GM23338 (cell line): ENCODE measurements at regions not wholly inside any gene's neighbourhood (a gene's known extent, or its start where the extent isn't known, plus 50 kb on each side); places are given as distances from the start of the nearest gene placed in this dataset.

Experiments
- ATAC-seq: fragments of 200-7000 bp; cut with Tn5 transposase; 3 replicates; pipeline ENCODE4 v1.9.1; 2020
- DNase-seq: peaks from one replicate; pipeline ENCODE4 v3.0.0-alpha.2; 2015; ENCODE audit warnings: low spot score
- H2AFZ ChIP-seq: fragments of 200-600 bp; sonication (generic); 2 replicates; pipeline ENCODE4 v1.8.0; 2016; ENCODE audit warnings: antibody characterized with exemption, mild to moderate bottlenecking, moderate library complexity
- H3F3A ChIP-seq: fragments of 200-600 bp; sonication (generic); replicated peaks from 2 replicates; pipeline ENCODE4 v1.8.0; 2017; ENCODE audit warnings: antibody characterized with exemption, mixed run types, low read depth
- H3K27ac ChIP-seq: fragments of 200-600 bp; sonication (generic); 2 replicates; pipeline ENCODE4 v1.6.1; 2016; ENCODE audit warnings: low read depth
- H3K27me3 ChIP-seq: fragments of 200-600 bp; sonication (generic); 2 replicates; pipeline ENCODE4 v1.8.0; 2016; ENCODE audit warnings: mild to moderate bottlenecking, mixed run types, moderate library complexity; ENCODE audit not compliant: insufficient read depth
- H3K36me3 ChIP-seq: fragments of 200-600 bp; sonication (generic); 2 replicates; pipeline ENCODE4 v1.8.0; 2016; ENCODE audit warnings: mild to moderate bottlenecking; ENCODE audit not compliant: insufficient read depth
- H3K4me1 ChIP-seq: fragments of 200-600 bp; sonication (generic); 2 replicates; pipeline ENCODE4 v1.8.0; 2016; ENCODE audit warnings: mild to moderate bottlenecking, moderate library complexity; ENCODE audit not compliant: insufficient read depth
- H3K4me2 ChIP-seq: fragments of 200-600 bp; sonication (generic); 2 replicates; pipeline ENCODE4 v1.7.1; 2017; ENCODE audit warnings: mixed run types
- H3K4me3 ChIP-seq: fragments of 200-600 bp; sonication (generic); 2 replicates; pipeline ENCODE4 v1.6.1; 2016; ENCODE audit warnings: mixed run types
- H3K79me2 ChIP-seq: fragments of 200-600 bp; sonication (generic); replicated peaks from 2 replicates; pipeline ENCODE4 v1.8.0; 2017; ENCODE audit warnings: mild to moderate bottlenecking; ENCODE audit not compliant: insufficient read depth
- H3K9me2 ChIP-seq: fragments of 200-600 bp; sonication (generic); 2 replicates; pipeline ENCODE4 v1.8.0; 2017; ENCODE audit not compliant: insufficient read depth
- H4K20me1 ChIP-seq: fragments of 200-600 bp; sonication (generic); replicated peaks from 2 replicates; pipeline ENCODE4 v1.8.0; 2017; ENCODE audit warnings: mild to moderate bottlenecking; ENCODE audit not compliant: insufficient read depth
- H3K27ac Mint-ChIP-seq: 2 replicates; pipeline ENCODE4 v1.8.0; 2020; ENCODE audit warnings: inconsistent platforms, mild to moderate bottlenecking, moderate library complexity, mixed read lengths
- H3K27me3 Mint-ChIP-seq: 3 replicates; pipeline ENCODE4 v1.8.0; 2022; ENCODE audit warnings: low read depth, mild to moderate bottlenecking, moderate library complexity, mixed read lengths, inconsistent platforms; ENCODE audit not compliant: insufficient read depth, poor library complexity
- H3K36me3 Mint-ChIP-seq: 3 replicates; pipeline ENCODE4 v1.8.0; 2021; ENCODE audit warnings: low read depth, mild to moderate bottlenecking, inconsistent platforms, moderate library complexity, mixed read lengths
- H3K4me1 Mint-ChIP-seq: 3 replicates; pipeline ENCODE4 v1.8.0; 2020; ENCODE audit warnings: mild to moderate bottlenecking, inconsistent platforms, mixed read lengths
- H3K4me3 Mint-ChIP-seq: 3 replicates; pipeline ENCODE4 v1.8.0; 2021; ENCODE audit warnings: moderate library complexity, mild to moderate bottlenecking, inconsistent platforms, mixed read lengths
- H3K9me3 Mint-ChIP-seq: 3 replicates; pipeline ENCODE4 v1.8.0; 2020; ENCODE audit warnings: moderate library complexity, mild to moderate bottlenecking, inconsistent platforms, mixed read lengths
- CREB1 ChIP-seq: fragments of 250-450 bp; sonication (Bioruptor Pico); IDR thresholded peaks from 2 replicates; pipeline ENCODE4 v1.5.0; 2020; ENCODE audit warnings: low read depth, mild to moderate bottlenecking, moderate library complexity
- CTCF ChIP-seq, 2 experiments: fragments of 200-600 bp in 1 of 2; sonication (generic) in 1 of 2; conservative IDR thresholded peaks; 2 replicates each; pipeline versions ENCODE4 v1.5.1 to v1.6.1; 2016 to 2017; ENCODE audit warnings: antibody characterized with exemption in 2 of 2, low read depth in 2 of 2, mild to moderate bottlenecking in 2 of 2, moderate library complexity in 1 of 2
- ETS1 ChIP-seq: IDR thresholded peaks from 2 replicates; pipeline ENCODE4 v1.6.1; 2016; ENCODE audit warnings: antibody characterized with exemption
- EZH2 ChIP-seq: fragments of 200-600 bp; sonication (generic); IDR thresholded peaks from one replicate; pipeline ENCODE4 v1.8.0; 2017; ENCODE audit warnings: antibody characterized with exemption, mild to moderate bottlenecking, low read depth; ENCODE audit not compliant: unreplicated experiment
- EZH2phosphoT487 ChIP-seq: fragments of 200-600 bp; sonication (generic); IDR thresholded peaks from one replicate; pipeline ENCODE4 v1.8.1; 2018; ENCODE audit warnings: antibody characterized with exemption; ENCODE audit not compliant: unreplicated experiment
- JUNB ChIP-seq: IDR thresholded peaks from one replicate; pipeline ENCODE4 v1.6.1; 2016; ENCODE audit warnings: antibody characterized with exemption; ENCODE audit not compliant: unreplicated experiment
- NANOG ChIP-seq: IDR thresholded peaks from 2 replicates; pipeline ENCODE4 v1.6.1; 2016; ENCODE audit warnings: antibody characterized with exemption, borderline replicate concordance
- POLR2AphosphoS5 ChIP-seq: IDR thresholded peaks from 2 replicates; pipeline ENCODE4 v1.6.1; 2016; ENCODE audit warnings: antibody characterized with exemption, low read depth
- REST ChIP-seq: IDR thresholded peaks from one replicate; pipeline ENCODE4 v1.6.1; 2018; ENCODE audit warnings: antibody characterized with exemption; ENCODE audit not compliant: unreplicated experiment
- STAT1 ChIP-seq: IDR thresholded peaks from one replicate; pipeline ENCODE4 v1.6.1; 2016; ENCODE audit warnings: antibody characterized with exemption; ENCODE audit not compliant: unreplicated experiment
- ZNF114 ChIP-seq: fragments of 250-450 bp; sonication (Bioruptor Pico); IDR thresholded peaks from 2 replicates; pipeline ENCODE4 v1.5.0; 2020; ENCODE audit warnings: mild to moderate bottlenecking, moderate library complexity
- ZNF331 ChIP-seq: fragments of 250-450 bp; sonication (Bioruptor Pico); IDR thresholded peaks from 2 replicates; pipeline ENCODE4 v1.5.0; 2020; ENCODE audit warnings: low read depth, mild to moderate bottlenecking, moderate library complexity
- ZNF462 ChIP-seq: fragments of 250-450 bp; sonication (Bioruptor Pico); IDR thresholded peaks from 2 replicates; pipeline ENCODE4 v1.5.0; 2020; ENCODE audit warnings: mild to moderate bottlenecking, moderate library complexity

- peaks cover 12% of the 10 kb centered on the region for H3F3A ChIP-seq
- H3K27me3 Mint-ChIP-seq = peaks cover 6% of the 10 kb centered on the region
- peaks cover 4% of the 10 kb centered on the region for H3K4me1 Mint-ChIP-seq
- H4K20me1 ChIP-seq = no peaks in the 10 kb centered on the region
- no peak overlapping the region for H3K4me2 ChIP-seq
- ATAC-seq = no peak
- H3K9me3 Mint-ChIP-seq = no peaks in the 10 kb centered on the region; the same call in 2 of the 3 replicates
- DNase-seq = no peak
- TF ChIP-seq STAT1 = no peak
- TF ChIP-seq JUNB = no peak
- TF ChIP-seq REST = no peak
- no peak for TF ChIP-seq ZNF114
- no peak for TF ChIP-seq POLR2AphosphoS5
- no peak for TF ChIP-seq CTCF (conservative IDR thresholded peaks at IDR 0.05; ENCODE audit: low read depth in 2 of 2)
- TF ChIP-seq EZH2phosphoT487 = no peak
- TF ChIP-seq ZNF462 = no peak
- no peak for TF ChIP-seq ZNF331
- no peak for TF ChIP-seq ETS1
- no peak for TF ChIP-seq EZH2
- TF ChIP-seq NANOG = no peak
- no peak for TF ChIP-seq CREB1 (CRISPR knock-in tag)
- no peak overlapping the region for H3K27ac Mint-ChIP-seq
- no peaks in the 10 kb centered on the region for H3K36me3 ChIP-seq
- H3K9me2 ChIP-seq = no peaks in the 10 kb centered on the region
- no peak overlapping the region for H3K4me3 ChIP-seq
- no peak overlapping the region for H3K27ac ChIP-seq
- H3K4me1 ChIP-seq = no peaks in the 10 kb centered on the region
- H3K79me2 ChIP-seq = no peaks in the 10 kb centered on the region
- no peak overlapping the region for H3K4me3 Mint-ChIP-seq
- no peaks in the 10 kb centered on the region for H3K27me3 ChIP-seq
- no peak overlapping the region for H2AFZ ChIP-seq
- no peaks in the 10 kb centered on the region for H3K36me3 Mint-ChIP-seq
These were observed 98.2 kb upstream of the CTDP1 start for GRCh38 chr18:79581406-79581805.
